ENCODE measurements at regions not wholly inside any gene's neighbourhood (a gene's known extent, or its start where the extent isn't known, plus 50 kb on each side); places are given as distances from the start of the nearest gene placed in this dataset.

DNA sequence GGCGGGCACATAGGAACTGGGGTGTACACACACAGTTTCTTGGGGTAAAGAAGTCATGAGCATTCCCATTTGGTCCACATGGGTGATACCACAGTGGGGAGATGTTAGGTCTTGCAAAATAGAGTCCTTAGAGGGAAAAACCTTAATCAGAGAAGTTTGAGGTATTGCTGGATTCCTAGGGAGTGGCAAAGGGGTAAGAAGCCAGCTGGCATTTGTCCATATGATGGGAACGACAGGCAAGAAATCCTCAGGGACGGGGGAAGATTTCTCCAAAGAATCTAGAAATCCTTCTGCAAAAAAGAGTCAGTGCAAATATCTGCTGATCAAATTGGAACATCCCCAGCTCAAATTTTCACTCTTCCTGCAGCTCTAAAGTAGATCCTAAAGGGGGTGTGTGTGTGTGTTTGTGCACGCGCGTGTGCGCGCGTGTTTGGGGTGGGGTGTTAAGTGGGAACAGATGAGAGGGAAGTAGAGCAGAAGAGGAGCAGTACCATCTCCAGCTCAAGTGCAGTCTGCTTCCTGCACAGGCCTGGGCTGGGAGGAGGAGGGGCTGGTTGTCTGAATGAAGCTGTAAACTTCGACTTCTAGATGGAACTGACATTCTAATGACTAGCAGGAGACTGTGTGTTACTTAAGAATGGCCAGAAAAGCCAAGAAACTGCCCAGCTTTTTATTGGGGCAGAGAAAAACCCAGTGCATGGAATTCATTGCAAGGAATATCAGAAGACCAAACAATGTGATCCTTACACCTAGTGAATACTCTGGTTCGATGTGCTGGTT lies 168.0 kb downstream of the SPP2 start:
- TF ChIP-seq, protein P1, sequence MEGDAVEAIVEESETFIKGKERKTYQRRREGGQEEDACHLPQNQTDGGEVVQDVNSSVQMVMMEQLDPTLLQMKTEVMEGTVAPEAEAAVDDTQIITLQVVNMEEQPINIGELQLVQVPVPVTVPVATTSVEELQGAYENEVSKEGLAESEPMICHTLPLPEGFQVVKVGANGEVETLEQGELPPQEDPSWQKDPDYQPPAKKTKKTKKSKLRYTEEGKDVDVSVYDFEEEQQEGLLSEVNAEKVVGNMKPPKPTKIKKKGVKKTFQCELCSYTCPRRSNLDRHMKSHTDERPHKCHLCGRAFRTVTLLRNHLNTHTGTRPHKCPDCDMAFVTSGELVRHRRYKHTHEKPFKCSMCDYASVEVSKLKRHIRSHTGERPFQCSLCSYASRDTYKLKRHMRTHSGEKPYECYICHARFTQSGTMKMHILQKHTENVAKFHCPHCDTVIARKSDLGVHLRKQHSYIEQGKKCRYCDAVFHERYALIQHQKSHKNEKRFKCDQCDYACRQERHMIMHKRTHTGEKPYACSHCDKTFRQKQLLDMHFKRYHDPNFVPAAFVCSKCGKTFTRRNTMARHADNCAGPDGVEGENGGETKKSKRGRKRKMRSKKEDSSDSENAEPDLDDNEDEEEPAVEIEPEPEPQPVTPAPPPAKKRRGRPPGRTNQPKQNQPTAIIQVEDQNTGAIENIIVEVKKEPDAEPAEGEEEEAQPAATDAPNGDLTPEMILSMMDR (IDR thresholded peaks at IDR 0.05; ENCODE audit: low read length) = no peak
- TF ChIP-seq EZH2 (optimal IDR thresholded peaks at IDR 0.05; ENCODE audit: low read depth, low read length) (no peak), EZH2phosphoT487 (IDR thresholded peaks at IDR 0.05; ENCODE audit: low read length) (no peak)
